GM13977 (cell line): ENCODE measurements at regions not wholly inside any gene's neighbourhood (a gene's known extent, or its start where the extent isn't known, plus 50 kb on each side); places are given as distances from the start of the nearest gene placed in this dataset.
"Not testable (repeated sequence)": the region's sequence is repeated elsewhere in the genome, so short reads cannot be mapped to it uniquely, and the experiment has no call there.

Experiments used
- DNase-seq: peaks from one replicate; pipeline ENCODE4 v3.0.0; 2012; ENCODE audit warnings: low spot score
- CTCF ChIP-seq: IDR thresholded peaks from 2 replicates; pipeline ENCODE4 v1.5.1; 2012; ENCODE audit warnings: mild to moderate bottlenecking, control low read depth; ENCODE audit not compliant: insufficient read depth; ENCODE audit errors: extremely low read depth, missing control alignments
- in situ Hi-C: fragments of 300-500 bp; cut with MboI; formaldehyde crosslinking; loops from one replicate; pipeline ENCODE4 v1.12.0; 2022; ENCODE audit warnings: low sequenced_read_pairs, low pct_unique_long_range_greater_than_20kb, mixed read lengths, inconsistent platforms; ENCODE audit not compliant: unreplicated experiment

- no peak for TF ChIP-seq CTCF
- in situ Hi-C loops, result loop anchor here (25.0 kb wide), 1 partner anchor 1505 kb away; no protein-coding TSS in a partner anchor
- no peak for DNase-seq
Observed at GRCh38 chr4:15167743-15168142, 165.5 kb downstream of the CPEB2 start.

GRCh38 chr4:15168759-15169158 is 166.5 kb downstream of the CPEB2 start:
- DNase-seq, result no peak
- in situ Hi-C loops, result loop anchor here (25.0 kb wide), 1 partner anchor 1506 kb away; no protein-coding TSS in a partner anchor
- no peak for TF ChIP-seq CTCF

- in situ Hi-C loops, result loop anchor here (25.0 kb wide), 1 partner anchor 1509 kb away; no protein-coding TSS in a partner anchor
- DNase-seq, result no peak
- no peak for TF ChIP-seq CTCF
Observed at GRCh38 chr4:15171725-15172124, 169.4 kb downstream of the CPEB2 start.

- no peak for DNase-seq
- TF ChIP-seq CTCF, result no peak
- in situ Hi-C loops, result loop anchor here (25.0 kb wide), 1 partner anchor 1511 kb away; no protein-coding TSS in a partner anchor
Observed at GRCh38 chr4:15173251-15173650, 171.0 kb downstream of the CPEB2 start.

GRCh38 chr4:15174168-15174567 is 171.9 kb downstream of the CPEB2 start:
- in situ Hi-C loops, result loop anchor here (25.0 kb wide), 1 partner anchor 1512 kb away; no protein-coding TSS in a partner anchor
- not testable (repeated sequence) for DNase-seq

GRCh38 chr4:15179842-15180241 is 177.6 kb downstream of the CPEB2 start:
- DNase-seq, in situ Hi-C loops: not testable (repeated sequence)

- in situ Hi-C loops, result no loop called here
Observed at GRCh38 chr4:15182600-15183220, 180.4 kb downstream of the CPEB2 start.

More at GRCh38 chr4:15182600-15183220, 180.4 kb downstream of the CPEB2 start:
- no peak for TF ChIP-seq CTCF
- DNase-seq, result no peak
